ENCODE measurements at regions not wholly inside any gene's neighbourhood (a gene's known extent, or its start where the extent isn't known, plus 50 kb on each side); places are given as distances from the start of the nearest gene placed in this dataset.
"Not testable (repeated sequence)": the region's sequence is repeated elsewhere in the genome, so short reads cannot be mapped to it uniquely, and the experiment has no call there.

DNA sequence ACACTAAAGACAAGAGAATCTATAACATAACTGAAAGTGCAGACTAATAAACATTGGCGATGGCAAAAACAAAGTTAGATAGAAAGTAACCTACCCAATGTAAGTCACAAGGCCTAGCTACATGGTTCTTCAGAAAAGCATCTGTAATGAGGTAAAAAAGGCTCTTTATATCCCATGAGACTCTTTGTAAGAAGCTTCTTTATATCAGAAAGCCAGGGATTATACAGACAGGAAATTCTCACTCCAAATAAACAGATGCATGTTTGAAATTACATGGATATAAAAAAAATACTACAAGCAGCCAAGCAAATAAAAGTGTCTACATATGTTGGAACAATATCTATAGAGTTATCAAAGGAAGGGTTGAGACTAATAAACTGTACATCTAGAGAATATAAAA is 284.9 kb upstream of the NRSN1 start:
- DNase-seq (ENCODE audit: low read depth in 1 of 2, low spot score in 1 of 2) (no peak), ATAC-seq (no peak), FAIRE-seq (no peak)
- H3K4me3 ChIP-seq = no peak overlapping the region
- CTCF ChIA-PET = no interaction called here
- POLR2A ChIA-PET = no interaction called here
- WGBS (ENCODE audit: missing lambda C conversion rate) = 61% methylated on average over 1 of the region's 1 CpG
- H3K9me3 ChIP-seq = no peaks in the 10 kb centered on the region
- H3K27ac ChIP-seq = no peak overlapping the region
- H3K4me2 ChIP-seq = no peak overlapping the region
- TF ChIP-seq JUN (IDR thresholded peaks at IDR 0.05) = no peak
- TF ChIP-seq, protein P1, sequence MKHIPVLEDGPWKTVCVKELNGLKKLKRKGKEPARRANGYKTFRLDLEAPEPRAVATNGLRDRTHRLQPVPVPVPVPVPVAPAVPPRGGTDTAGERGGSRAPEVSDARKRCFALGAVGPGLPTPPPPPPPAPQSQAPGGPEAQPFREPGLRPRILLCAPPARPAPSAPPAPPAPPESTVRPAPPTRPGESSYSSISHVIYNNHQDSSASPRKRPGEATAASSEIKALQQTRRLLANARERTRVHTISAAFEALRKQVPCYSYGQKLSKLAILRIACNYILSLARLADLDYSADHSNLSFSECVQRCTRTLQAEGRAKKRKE (CRISPR knock-in tag; IDR thresholded peaks at IDR 0.05; ENCODE audit: low read depth) = no peak
- TF ChIP-seq FOXS1 (CRISPR knock-in tag; IDR thresholded peaks at IDR 0.05) = no peak
- no peak for TF ChIP-seq ZC3H11A (IDR thresholded peaks at IDR 0.05)
- TF ChIP-seq POLR2A (IDR thresholded peaks at IDR 0.05; ENCODE audit: low read length) = no peak
- TF ChIP-seq, protein P2, sequence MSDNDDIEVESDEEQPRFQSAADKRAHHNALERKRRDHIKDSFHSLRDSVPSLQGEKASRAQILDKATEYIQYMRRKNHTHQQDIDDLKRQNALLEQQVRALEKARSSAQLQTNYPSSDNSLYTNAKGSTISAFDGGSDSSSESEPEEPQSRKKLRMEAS (IDR thresholded peaks at IDR 0.05) = no peak
- no peak for TF ChIP-seq E2F6 (IDR thresholded peaks at IDR 0.05; ENCODE audit: borderline replicate concordance, low read depth)
- no peak for TF ChIP-seq POLR2AphosphoS2 (conservative IDR thresholded peaks at IDR 0.05; ENCODE audit: low read length)
- no peak for TF ChIP-seq PHF8 (IDR thresholded peaks at IDR 0.05; ENCODE audit: borderline replicate concordance, low read depth)
- TF ChIP-seq HEYL (CRISPR knock-in tag; IDR thresholded peaks at IDR 0.05) = no peak
- no peak for TF ChIP-seq MAZ (IDR thresholded peaks at IDR 0.05; ENCODE audit: borderline replicate concordance, low read depth, low read length)
- TF ChIP-seq RARB (CRISPR knock-in tag; IDR thresholded peaks at IDR 0.05) = no peak
- no peak for TF ChIP-seq BHLHE40 (IDR thresholded peaks at IDR 0.05; ENCODE audit: low read depth, low read length)
- TF ChIP-seq, protein P3, sequence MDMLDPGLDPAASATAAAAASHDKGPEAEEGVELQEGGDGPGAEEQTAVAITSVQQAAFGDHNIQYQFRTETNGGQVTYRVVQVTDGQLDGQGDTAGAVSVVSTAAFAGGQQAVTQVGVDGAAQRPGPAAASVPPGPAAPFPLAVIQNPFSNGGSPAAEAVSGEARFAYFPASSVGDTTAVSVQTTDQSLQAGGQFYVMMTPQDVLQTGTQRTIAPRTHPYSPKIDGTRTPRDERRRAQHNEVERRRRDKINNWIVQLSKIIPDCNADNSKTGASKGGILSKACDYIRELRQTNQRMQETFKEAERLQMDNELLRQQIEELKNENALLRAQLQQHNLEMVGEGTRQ (IDR thresholded peaks at IDR 0.05) = no peak
- H3K4me1 ChIP-seq = no peaks in the 10 kb centered on the region

DNA sequence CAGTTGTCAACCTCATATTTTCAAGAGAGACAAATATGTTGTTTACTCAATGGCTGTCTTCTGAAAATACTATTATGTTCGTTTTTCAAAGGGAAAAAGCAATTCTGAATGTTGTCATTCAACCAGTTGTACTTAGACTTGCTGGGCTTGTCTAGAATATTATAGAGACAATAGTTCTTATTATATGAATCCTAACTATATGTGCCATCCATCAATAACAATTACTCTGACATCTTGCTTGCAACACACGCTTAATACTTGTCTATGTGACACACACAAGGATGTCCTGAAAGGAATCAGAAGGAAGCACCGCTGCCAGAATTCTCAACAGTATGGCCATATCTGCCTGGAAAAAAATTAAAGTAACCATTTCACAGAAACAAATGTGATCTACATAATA is 283.3 kb upstream of the NRSN1 start:
- CTCF ChIA-PET = no interaction called here
- ATAC-seq (no peak), DNase-seq (ENCODE audit: low read depth in 1 of 2, low spot score in 1 of 2) (no peak), FAIRE-seq (no peak)
- TF ChIP-seq JUNB (IDR thresholded peaks at IDR 0.05) = no peak
- no peak for TF ChIP-seq ZNF302 (CRISPR knock-in tag; IDR thresholded peaks at IDR 0.05)
- no peak for TF ChIP-seq CBX8 (IDR thresholded peaks at IDR 0.05)
- TF ChIP-seq, protein P4, sequence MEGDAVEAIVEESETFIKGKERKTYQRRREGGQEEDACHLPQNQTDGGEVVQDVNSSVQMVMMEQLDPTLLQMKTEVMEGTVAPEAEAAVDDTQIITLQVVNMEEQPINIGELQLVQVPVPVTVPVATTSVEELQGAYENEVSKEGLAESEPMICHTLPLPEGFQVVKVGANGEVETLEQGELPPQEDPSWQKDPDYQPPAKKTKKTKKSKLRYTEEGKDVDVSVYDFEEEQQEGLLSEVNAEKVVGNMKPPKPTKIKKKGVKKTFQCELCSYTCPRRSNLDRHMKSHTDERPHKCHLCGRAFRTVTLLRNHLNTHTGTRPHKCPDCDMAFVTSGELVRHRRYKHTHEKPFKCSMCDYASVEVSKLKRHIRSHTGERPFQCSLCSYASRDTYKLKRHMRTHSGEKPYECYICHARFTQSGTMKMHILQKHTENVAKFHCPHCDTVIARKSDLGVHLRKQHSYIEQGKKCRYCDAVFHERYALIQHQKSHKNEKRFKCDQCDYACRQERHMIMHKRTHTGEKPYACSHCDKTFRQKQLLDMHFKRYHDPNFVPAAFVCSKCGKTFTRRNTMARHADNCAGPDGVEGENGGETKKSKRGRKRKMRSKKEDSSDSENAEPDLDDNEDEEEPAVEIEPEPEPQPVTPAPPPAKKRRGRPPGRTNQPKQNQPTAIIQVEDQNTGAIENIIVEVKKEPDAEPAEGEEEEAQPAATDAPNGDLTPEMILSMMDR (IDR thresholded peaks at IDR 0.05) = no peak
- TF ChIP-seq, protein P5, sequence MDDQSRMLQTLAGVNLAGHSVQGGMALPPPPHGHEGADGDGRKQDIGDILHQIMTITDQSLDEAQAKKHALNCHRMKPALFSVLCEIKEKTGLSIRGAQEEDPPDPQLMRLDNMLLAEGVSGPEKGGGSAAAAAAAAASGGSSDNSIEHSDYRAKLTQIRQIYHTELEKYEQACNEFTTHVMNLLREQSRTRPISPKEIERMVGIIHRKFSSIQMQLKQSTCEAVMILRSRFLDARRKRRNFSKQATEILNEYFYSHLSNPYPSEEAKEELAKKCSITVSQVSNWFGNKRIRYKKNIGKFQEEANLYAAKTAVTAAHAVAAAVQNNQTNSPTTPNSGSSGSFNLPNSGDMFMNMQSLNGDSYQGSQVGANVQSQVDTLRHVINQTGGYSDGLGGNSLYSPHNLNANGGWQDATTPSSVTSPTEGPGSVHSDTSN (IDR thresholded peaks at IDR 0.05) = no peak
- TF ChIP-seq KDM5A (IDR thresholded peaks at IDR 0.05) = no peak
- no peak for TF ChIP-seq NR3C1 (IDR thresholded peaks at IDR 0.05)
- no peak for TF ChIP-seq RARB (CRISPR knock-in tag; IDR thresholded peaks at IDR 0.05)
- POLR2A ChIA-PET = no interaction called here
- 39% methylated on average over 3 of the region's 3 CpGs for WGBS (ENCODE audit: missing lambda C conversion rate)
- Histone ChIP-seq H3K9me3 (no peaks in the 10 kb centered on the region), H3K4me1 (no peaks in the 10 kb centered on the region), H3K4me3 (no peak overlapping the region), H3K27ac (no peak overlapping the region), H3K4me2 (no peak overlapping the region)

GRCh38 chr6:23851522-23851921 is 274.5 kb upstream of the NRSN1 start:
- ChIA-PET CTCF (no interaction called here), POLR2A (no interaction called here)
- 6% methylated on average over 1 of the region's 1 CpG for WGBS (ENCODE audit: missing lambda C conversion rate)
- FAIRE-seq (no peak), ATAC-seq (no peak; a peak in 1 of 6 replicates), DNase-seq (ENCODE audit: low read depth in 1 of 2, low spot score in 1 of 2) (no peak)
- H3K27ac ChIP-seq = no peak overlapping the region
- TF ChIP-seq RFX5 (IDR thresholded peaks at IDR 0.05) (no peak), POLR2A (IDR thresholded peaks at IDR 0.05; ENCODE audit: low read length) (no peak), TP53 (CRISPR knock-in tag; IDR thresholded peaks at IDR 0.05) (no peak), RCOR1 (IDR thresholded peaks at IDR 0.05; ENCODE audit: low read depth, low read length) (no peak), KDM1A (IDR thresholded peaks at IDR 0.05; ENCODE audit: low read depth) (no peak), RAD21 (conservative IDR thresholded peaks at IDR 0.05 in 1 of 2, IDR thresholded peaks at IDR 0.05 in 1 of 2) (no peak), NR3C1 (IDR thresholded peaks at IDR 0.05) (no peak), CEBPB (IDR thresholded peaks at IDR 0.05) (no peak)
- TF ChIP-seq, protein P1 (CRISPR knock-in tag; IDR thresholded peaks at IDR 0.05; ENCODE audit: low read depth) = no peak
- no peaks in the 10 kb centered on the region for H3K9me3 ChIP-seq
- no peaks in the 10 kb centered on the region for H3K4me1 ChIP-seq
- no peak overlapping the region for H3K4me2 ChIP-seq
- H3K4me3 ChIP-seq = no peak overlapping the region

DNA sequence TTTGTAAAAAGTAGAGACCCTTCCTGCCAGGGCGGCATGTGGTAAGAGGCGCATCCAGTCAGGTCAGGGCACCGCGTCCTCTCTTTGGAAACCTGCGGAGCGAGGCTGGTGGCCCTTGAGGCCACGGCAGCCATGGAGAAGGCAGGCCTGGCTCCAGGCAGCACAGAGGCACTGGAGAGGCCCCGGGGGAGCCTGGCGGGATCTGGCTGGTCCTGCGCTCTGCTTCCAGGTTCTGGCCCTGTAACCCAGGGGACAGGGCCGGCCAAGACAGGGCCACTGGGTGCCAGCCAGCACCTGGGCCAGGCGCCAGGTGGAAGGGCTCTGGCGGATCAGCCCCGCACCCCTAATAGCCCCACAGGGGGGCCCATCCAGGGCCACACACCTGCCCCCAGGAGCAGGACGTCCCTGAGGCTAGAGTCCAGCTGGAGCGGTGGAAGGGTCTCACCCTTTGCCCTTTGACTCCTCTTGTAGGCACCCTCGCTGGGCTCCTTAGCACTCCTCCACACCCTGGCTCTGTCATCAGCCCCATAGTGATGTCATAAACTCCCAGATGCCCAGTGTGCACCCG is 272.4 kb upstream of the NRSN1 start:
- ATAC-seq; H3K27ac ChIP-seq; H3K9me3 ChIP-seq; H3K4me1 ChIP-seq; H3K4me3 ChIP-seq; POLR2A ChIA-PET; H3K4me2 ChIP-seq; CTCF ChIA-PET; FAIRE-seq; DNase-seq (ENCODE audit: low read depth in 1 of 2, low spot score in 1 of 2): not testable (repeated sequence)
- no CpG with 5 or more reads among the region's 18 CpGs for WGBS (ENCODE audit: missing lambda C conversion rate)

Measured in A549 (cell line).